PC-9 (cell line): ENCODE measurements at regions not wholly inside any gene's neighbourhood (a gene's known extent, or its start where the extent isn't known, plus 50 kb on each side); places are given as distances from the start of the nearest gene placed in this dataset.
A peak's percentile ranks its signal among the peaks of the same experiment; 100 is the strongest.
"Not testable (repeated sequence)": the region's sequence is repeated elsewhere in the genome, so short reads cannot be mapped to it uniquely, and the experiment has no call there.

Experiments used
- BruUV-seq: library from RNA; stranded (reverse); fragments of 400-500 nt; replicated peaks from 2 replicates; lab custom pipeline; 2021; lab: Mats Ljungman, UMichigan
- CTCF ChIA-PET: fragments of 300-600 bp; sonication (Branson Sonifier 250); formaldehyde crosslinking; loops from one replicate; lab custom pipeline; 2022; ENCODE audit warnings: antibody characterized with exemption; lab: Charles Lee
- POLR2A ChIA-PET: fragments of 300-600 bp; sonication (Branson Sonifier 250); formaldehyde crosslinking; loops from one replicate; lab custom pipeline; 2022; ENCODE audit warnings: antibody characterized with exemption; ENCODE audit not compliant: unreplicated experiment; lab: Charles Lee
- DNase-seq, 2 experiments: peaks; one replicate each; pipeline versions ENCODE4 v3.0.0 to v3.0.0-alpha.2; 2015 to 2022; ENCODE audit warnings: mixed read lengths in 1 of 2
- H2AFZ ChIP-seq: fragments of 200-600 bp; sonication (generic); 2 replicates; pipeline ENCODE4 v1.8.1; 2017; ENCODE audit warnings: antibody characterized with exemption
- H3F3A ChIP-seq: fragments of 200-600 bp; sonication (generic); 2 replicates; pipeline ENCODE4 v1.8.1; 2017; ENCODE audit warnings: antibody characterized with exemption, mild to moderate bottlenecking, low read depth; ENCODE audit not compliant: insufficient read depth
- H3K27ac ChIP-seq: fragments of 200-600 bp; sonication (generic); 2 replicates; pipeline ENCODE4 v1.6.1; 2016; ENCODE audit warnings: mixed run types
- H3K27me3 ChIP-seq: fragments of 200-600 bp; sonication (generic); 2 replicates; pipeline ENCODE4 v1.6.1; 2016; ENCODE audit warnings: low read depth, mixed run types; ENCODE audit not compliant: insufficient read depth
- H3K36me3 ChIP-seq: fragments of 200-600 bp; sonication (generic); 2 replicates; pipeline ENCODE4 v1.6.1; 2016; ENCODE audit warnings: low read depth, mixed run types
- H3K4me1 ChIP-seq: fragments of 200-600 bp; sonication (generic); replicated peaks from 2 replicates; pipeline ENCODE4 v1.6.1; 2016; ENCODE audit warnings: mixed run types; ENCODE audit not compliant: insufficient read depth
- H3K4me2 ChIP-seq: fragments of 200-600 bp; sonication (generic); 2 replicates; pipeline ENCODE4 v1.6.1; 2017; ENCODE audit warnings: mixed run types
- H3K4me3 ChIP-seq: fragments of 200-600 bp; sonication (generic); 2 replicates; pipeline ENCODE4 v1.6.1; 2016; ENCODE audit warnings: mixed run types
- H3K79me2 ChIP-seq: fragments of 200-600 bp; sonication (generic); 2 replicates; pipeline ENCODE4 v1.6.1; 2017; ENCODE audit warnings: low read depth, mixed run types
- H3K9me2 ChIP-seq: fragments of 200-600 bp; sonication (generic); 2 replicates; pipeline ENCODE4 v1.8.1; 2017; ENCODE audit warnings: mild to moderate bottlenecking; ENCODE audit not compliant: insufficient read depth
- H3K9me3 ChIP-seq: fragments of 200-600 bp; sonication (generic); 2 replicates; pipeline ENCODE4 v1.8.1; 2016; ENCODE audit warnings: low read depth; ENCODE audit not compliant: insufficient read depth
- H4K20me1 ChIP-seq: fragments of 200-600 bp; sonication (generic); 2 replicates; pipeline ENCODE4 v1.8.1; 2017; ENCODE audit not compliant: insufficient read depth
- EZH2 ChIP-seq: fragments of 200-600 bp; sonication (generic); IDR thresholded peaks from 2 replicates; pipeline ENCODE4 v1.8.0; 2017; ENCODE audit warnings: antibody characterized with exemption, low read depth
- intact Hi-C: fragments of 100-400 bp; cut with micrococcal nuclease; formaldehyde crosslinking; loops from one replicate; pipeline ENCODE4 v1.10.0; 2022; ENCODE audit not compliant: unreplicated experiment
- TF ChIP-seq, protein P1 (sequence below): fragments of 200-600 bp; sonication (generic); conservative IDR thresholded peaks from 2 replicates; pipeline ENCODE4 v1.6.1; 2017; ENCODE audit warnings: mixed run types, antibody characterized with exemption, mild to moderate bottlenecking, moderate library complexity

DNA sequence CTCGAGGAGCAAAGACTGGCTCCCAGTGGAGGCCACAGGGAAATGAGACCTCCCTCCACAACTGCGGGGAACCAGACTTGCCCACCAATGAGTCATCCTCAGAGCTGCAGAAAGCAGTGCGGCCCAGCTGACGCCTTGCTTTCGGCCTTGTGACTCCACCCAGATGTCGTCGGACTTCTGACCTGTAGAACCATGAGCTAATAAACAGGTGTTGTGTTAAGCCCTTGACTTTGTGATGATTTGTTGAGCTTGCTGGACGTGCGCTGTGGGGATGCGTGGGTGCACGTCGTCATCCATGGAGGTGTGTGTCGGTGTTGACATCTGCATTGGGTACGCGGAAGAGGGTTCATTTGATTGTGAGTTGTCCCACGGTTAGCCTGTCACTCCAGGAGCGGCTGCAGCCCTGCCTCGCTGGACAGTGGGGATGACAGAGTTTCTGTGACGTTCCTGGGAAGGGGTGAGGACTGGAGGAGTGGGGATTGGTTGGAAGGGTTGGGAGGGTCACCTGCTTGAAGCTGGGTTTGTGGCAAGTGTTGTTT is 154.1 kb downstream of the SH3BP4 start:
- Histone ChIP-seq H3K36me3 (no peaks in the 10 kb centered on the region), H4K20me1 (no peaks in the 10 kb centered on the region), H3K9me2 (no peaks in the 10 kb centered on the region), H3K9me3 (no peaks in the 10 kb centered on the region), H3K4me2 (no peak overlapping the region), H3K79me2 (no peaks in the 10 kb centered on the region), H3K27ac (no peak overlapping the region), H3K27me3 (no peaks in the 10 kb centered on the region), H3K4me3 (no peak overlapping the region), H2AFZ (no peak overlapping the region), H3K4me1 (peaks cover 9% of the 10 kb centered on the region; the same call in 1 of the 2 replicates), H3F3A (no peaks in the 10 kb centered on the region)
- no peak for TF ChIP-seq EZH2
- TF ChIP-seq, protein P1, sequence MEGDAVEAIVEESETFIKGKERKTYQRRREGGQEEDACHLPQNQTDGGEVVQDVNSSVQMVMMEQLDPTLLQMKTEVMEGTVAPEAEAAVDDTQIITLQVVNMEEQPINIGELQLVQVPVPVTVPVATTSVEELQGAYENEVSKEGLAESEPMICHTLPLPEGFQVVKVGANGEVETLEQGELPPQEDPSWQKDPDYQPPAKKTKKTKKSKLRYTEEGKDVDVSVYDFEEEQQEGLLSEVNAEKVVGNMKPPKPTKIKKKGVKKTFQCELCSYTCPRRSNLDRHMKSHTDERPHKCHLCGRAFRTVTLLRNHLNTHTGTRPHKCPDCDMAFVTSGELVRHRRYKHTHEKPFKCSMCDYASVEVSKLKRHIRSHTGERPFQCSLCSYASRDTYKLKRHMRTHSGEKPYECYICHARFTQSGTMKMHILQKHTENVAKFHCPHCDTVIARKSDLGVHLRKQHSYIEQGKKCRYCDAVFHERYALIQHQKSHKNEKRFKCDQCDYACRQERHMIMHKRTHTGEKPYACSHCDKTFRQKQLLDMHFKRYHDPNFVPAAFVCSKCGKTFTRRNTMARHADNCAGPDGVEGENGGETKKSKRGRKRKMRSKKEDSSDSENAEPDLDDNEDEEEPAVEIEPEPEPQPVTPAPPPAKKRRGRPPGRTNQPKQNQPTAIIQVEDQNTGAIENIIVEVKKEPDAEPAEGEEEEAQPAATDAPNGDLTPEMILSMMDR = no peak
- POLR2A ChIA-PET = interaction anchor here (0.6 kb wide), 1 partner anchor 854 kb away, joined by 5 read pairs; no protein-coding TSS in a partner anchor
- intact Hi-C loops = loop anchor here (1.0 to 5.0 kb wide), 11 partner anchors 55 to 1254 kb away; partner anchors contain the start of gene HJURP
- BruUV-seq = no TSS peak
- CTCF ChIA-PET = interaction anchor here (0.6 to 1.6 kb wide), 3 partner anchors 45 to 347 kb away, joined by 3 to 7 read pairs (median 4); partner anchors contain the start of gene SH3BP4
- peak in 1 of 2 experiments; percentile 68 for DNase-seq

DNA sequence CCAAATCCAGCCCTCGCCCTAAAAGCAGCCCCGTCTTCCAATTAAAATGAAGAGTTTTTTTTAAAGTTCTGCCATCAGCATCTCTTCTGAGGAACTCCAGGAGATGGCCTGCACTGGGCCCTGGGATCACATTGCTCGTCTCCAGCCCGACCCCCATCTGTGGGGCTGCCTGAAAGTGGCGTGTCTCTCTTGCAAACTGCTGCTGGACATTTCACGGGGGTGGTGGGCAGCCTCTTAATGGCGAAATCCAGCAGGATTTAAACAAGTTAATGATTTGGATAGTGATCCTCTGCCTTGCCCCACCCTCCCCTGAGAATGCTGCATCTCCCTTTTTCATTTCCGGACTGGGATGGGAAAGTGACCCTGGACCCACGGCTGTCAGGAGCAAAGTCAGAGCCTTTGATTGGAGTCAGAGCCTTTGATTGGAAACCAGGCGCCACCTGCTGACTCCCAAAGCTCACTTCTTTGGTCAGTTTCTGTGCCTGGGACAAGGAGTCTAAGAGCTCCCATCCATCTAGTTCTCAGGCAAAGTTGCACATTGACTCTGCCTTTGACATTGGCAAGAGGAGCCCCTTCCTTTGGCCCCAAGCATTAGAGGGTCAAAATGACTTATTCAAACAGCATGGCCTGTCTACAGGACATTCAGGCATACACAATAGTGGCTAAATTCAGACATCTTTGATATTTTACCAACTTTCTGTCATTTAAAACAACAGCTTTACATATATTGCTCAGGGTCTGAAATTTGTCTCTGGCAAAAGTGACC is 155.2 kb downstream of the SH3BP4 start:
- TF ChIP-seq, protein P1 = peak; percentile 91
- no peak for TF ChIP-seq EZH2
- Histone ChIP-seq H3K27me3 (no peaks in the 10 kb centered on the region), H3K36me3 (no peaks in the 10 kb centered on the region), H2AFZ (no peak overlapping the region), H3K27ac (no peak overlapping the region), H4K20me1 (no peaks in the 10 kb centered on the region), H3K9me3 (no peaks in the 10 kb centered on the region), H3K4me2 (no peak overlapping the region), H3F3A (no peaks in the 10 kb centered on the region), H3K79me2 (no peaks in the 10 kb centered on the region), H3K9me2 (no peaks in the 10 kb centered on the region), H3K4me1 (peaks cover 9% of the 10 kb centered on the region; the same call in 1 of the 2 replicates), H3K4me3 (no peak overlapping the region)
- intact Hi-C loops = loop anchor here (1.0 to 5.0 kb wide), 11 partner anchors 56 to 1255 kb away; partner anchors contain the start of gene HJURP
- ChIA-PET POLR2A (interaction anchor here (0.6 kb wide), 1 partner anchor 156 kb away, joined by 15 read pairs; no protein-coding TSS in a partner anchor), CTCF (interaction anchor here (0.6 to 1.7 kb wide), 18 partner anchors 8 to 1125 kb away, joined by 3 to 12 read pairs (median 4); no protein-coding TSS in a partner anchor)
- DNase-seq = peak; percentile 72 to 78
- no TSS peak for BruUV-seq

DNA sequence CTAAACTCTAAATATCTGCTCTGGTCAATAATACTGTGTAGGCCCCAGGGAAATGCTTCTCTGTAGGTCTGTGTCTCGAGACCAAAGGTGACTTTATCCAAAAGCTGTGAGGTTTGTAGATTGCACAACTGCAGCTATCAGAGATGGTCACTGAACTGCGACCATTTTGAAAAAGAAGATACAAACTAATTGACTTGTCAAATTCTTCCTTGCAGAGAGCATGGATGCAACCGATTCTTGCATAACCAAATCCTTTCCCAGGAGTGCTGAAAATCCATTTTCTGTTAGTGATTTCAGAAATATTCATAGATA is 155.8 kb downstream of the SH3BP4 start:
- BruUV-seq = no TSS peak
- intact Hi-C loops = loop anchor here (1.0 to 5.0 kb wide), 11 partner anchors 57 to 1255 kb away; partner anchors contain the start of gene HJURP
- TF ChIP-seq, protein P1 = no peak
- TF ChIP-seq EZH2 = no peak
- ChIA-PET POLR2A (interaction anchor here (0.6 kb wide), 1 partner anchor 157 kb away, joined by 15 read pairs; no protein-coding TSS in a partner anchor), CTCF (interaction anchor here (0.6 to 1.7 kb wide), 20 partner anchors 9 to 1126 kb away, joined by 3 to 19 read pairs (median 4); no protein-coding TSS in a partner anchor)
- Histone ChIP-seq H3F3A (no peaks in the 10 kb centered on the region), H3K4me3 (no peak overlapping the region), H3K27me3 (no peaks in the 10 kb centered on the region), H4K20me1 (no peaks in the 10 kb centered on the region), H3K79me2 (no peaks in the 10 kb centered on the region), H2AFZ (no peak overlapping the region), H3K9me3 (no peaks in the 10 kb centered on the region), H3K9me2 (no peaks in the 10 kb centered on the region), H3K4me1 (peaks cover 9% of the 10 kb centered on the region; the same call in 1 of the 2 replicates), H3K27ac (no peak overlapping the region), H3K36me3 (no peaks in the 10 kb centered on the region), H3K4me2 (no peak overlapping the region)
- no peak for DNase-seq

DNA sequence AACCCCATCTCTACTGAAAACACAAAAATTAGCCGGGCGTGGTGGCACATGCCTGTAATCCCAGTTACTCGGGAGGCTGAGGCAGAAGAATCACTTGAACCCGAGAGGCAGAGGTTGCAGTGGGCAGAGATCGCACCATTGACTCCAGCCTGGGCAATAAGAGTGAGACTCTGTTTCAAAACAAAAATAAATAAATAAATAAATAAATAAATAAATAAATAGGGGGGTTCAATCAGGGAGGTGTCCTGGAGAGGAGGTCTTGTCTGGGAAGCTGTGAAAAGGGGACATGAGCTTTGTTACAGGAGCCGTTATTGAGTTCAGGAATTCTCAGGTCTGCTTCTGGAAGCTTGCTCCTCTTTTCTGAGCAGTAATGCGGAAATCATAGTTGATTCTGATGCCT is 157.7 kb downstream of the SH3BP4 start:
- POLR2A ChIA-PET = interaction anchor here (0.6 kb wide), 1 partner anchor 1015 kb away, joined by 5 read pairs; no protein-coding TSS in a partner anchor
- not testable (repeated sequence) for H3F3A ChIP-seq, H3K27ac ChIP-seq, H3K27me3 ChIP-seq, H3K9me2 ChIP-seq, H3K79me2 ChIP-seq, DNase-seq, H3K4me3 ChIP-seq, H3K4me2 ChIP-seq, H4K20me1 ChIP-seq, H3K4me1 ChIP-seq, BruUV-seq, H3K9me3 ChIP-seq, H3K36me3 ChIP-seq, H2AFZ ChIP-seq
- CTCF ChIA-PET = interaction anchor here (0.6 kb wide), 1 partner anchor 451 kb away, joined by 3 read pairs; no protein-coding TSS in a partner anchor
- intact Hi-C loops = loop anchor here (5.0 kb wide), 2 partner anchors 112 to 1257 kb away; partner anchors contain the start of gene HJURP
